ENCODE measurements at regions not wholly inside any gene's neighbourhood (a gene's known extent, or its start where the extent isn't known, plus 50 kb on each side); places are given as distances from the start of the nearest gene placed in this dataset.

DNA sequence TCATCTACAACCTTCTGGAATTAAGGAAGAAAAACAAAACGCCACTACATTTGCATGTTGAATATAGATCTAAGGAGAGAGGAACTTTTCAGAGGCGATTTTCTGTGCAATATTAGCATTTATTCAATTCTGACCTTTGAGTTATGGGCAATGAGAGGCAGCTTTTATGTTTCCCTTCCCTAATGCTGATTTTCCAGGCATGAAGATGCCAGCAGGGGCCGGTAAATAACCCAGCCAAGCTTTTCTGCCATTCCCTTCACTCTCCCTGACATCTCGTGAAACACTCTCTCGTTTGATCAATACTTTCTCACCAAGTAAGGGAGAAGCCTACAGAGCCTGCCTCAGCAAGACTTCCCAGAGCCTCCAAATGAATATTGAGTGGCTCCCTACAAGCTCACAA lies 470.5 kb upstream of the GOT2 start:
- TF ChIP-seq, protein P1, sequence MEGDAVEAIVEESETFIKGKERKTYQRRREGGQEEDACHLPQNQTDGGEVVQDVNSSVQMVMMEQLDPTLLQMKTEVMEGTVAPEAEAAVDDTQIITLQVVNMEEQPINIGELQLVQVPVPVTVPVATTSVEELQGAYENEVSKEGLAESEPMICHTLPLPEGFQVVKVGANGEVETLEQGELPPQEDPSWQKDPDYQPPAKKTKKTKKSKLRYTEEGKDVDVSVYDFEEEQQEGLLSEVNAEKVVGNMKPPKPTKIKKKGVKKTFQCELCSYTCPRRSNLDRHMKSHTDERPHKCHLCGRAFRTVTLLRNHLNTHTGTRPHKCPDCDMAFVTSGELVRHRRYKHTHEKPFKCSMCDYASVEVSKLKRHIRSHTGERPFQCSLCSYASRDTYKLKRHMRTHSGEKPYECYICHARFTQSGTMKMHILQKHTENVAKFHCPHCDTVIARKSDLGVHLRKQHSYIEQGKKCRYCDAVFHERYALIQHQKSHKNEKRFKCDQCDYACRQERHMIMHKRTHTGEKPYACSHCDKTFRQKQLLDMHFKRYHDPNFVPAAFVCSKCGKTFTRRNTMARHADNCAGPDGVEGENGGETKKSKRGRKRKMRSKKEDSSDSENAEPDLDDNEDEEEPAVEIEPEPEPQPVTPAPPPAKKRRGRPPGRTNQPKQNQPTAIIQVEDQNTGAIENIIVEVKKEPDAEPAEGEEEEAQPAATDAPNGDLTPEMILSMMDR (IDR thresholded peaks at IDR 0.05), result no peak
- TF ChIP-seq POLR2AphosphoS5 (IDR thresholded peaks at IDR 0.05), result no peak
- TF ChIP-seq POLR2A (IDR thresholded peaks at IDR 0.05), result no peak

Data from upper lobe of left lung (tissue), 4 donors.